HK-2 (cell line): ENCODE measurements at regions not wholly inside any gene's neighbourhood (a gene's known extent, or its start where the extent isn't known, plus 50 kb on each side); places are given as distances from the start of the nearest gene placed in this dataset.

Source experiments
- DNase-seq: peaks from one replicate; pipeline ENCODE4 v3.0.0-alpha.2; 2018; ENCODE audit not compliant: unreplicated experiment

- no peak for DNase-seq
Measured at GRCh38 chr1:55334797-55335196, 119.6 kb upstream of the USP24 start.

- DNase-seq: no peak
Measured at GRCh38 chr1:55334160-55334559, 119.0 kb upstream of the USP24 start.

- DNase-seq: no peak
Measured at GRCh38 chr1:55333461-55333860, 118.3 kb upstream of the USP24 start.

GRCh38 chr1:55331351-55331750, 116.2 kb upstream of the USP24 start:
- DNase-seq: no peak

GRCh38 chr1:55329808-55330432, 114.8 kb upstream of the USP24 start:
- DNase-seq: no peak

GRCh38 chr1:55329091-55329490, 113.9 kb upstream of the USP24 start:
- DNase-seq: no peak

GRCh38 chr1:55326496-55327243, 111.5 kb upstream of the USP24 start:
- DNase-seq: no peak

- no peak for DNase-seq
Measured at GRCh38 chr1:55323760-55324159, 108.6 kb upstream of the USP24 start.

GRCh38 chr1:55322842-55323241, 107.7 kb upstream of the USP24 start:
- DNase-seq: no peak

- no peak for DNase-seq
Measured at GRCh38 chr1:55321942-55322341, 106.8 kb upstream of the USP24 start.

GRCh38 chr1:55320891-55321290, 105.7 kb upstream of the USP24 start:
- DNase-seq: no peak

GRCh38 chr1:55318116-55318817, 103.1 kb upstream of the USP24 start:
- DNase-seq: no peak

GRCh38 chr1:55317673-55318072, 102.5 kb upstream of the USP24 start:
- no peak for DNase-seq

GRCh38 chr1:55316947-55317662, 101.9 kb upstream of the USP24 start:
- no peak for DNase-seq

- DNase-seq: no peak
Measured at GRCh38 chr1:55316502-55316901, 101.3 kb upstream of the USP24 start.

GRCh38 chr1:55315552-55315951, 100.4 kb upstream of the USP24 start:
- DNase-seq: no peak

GRCh38 chr1:55314740-55315139, 99.6 kb upstream of the USP24 start:
- DNase-seq: no peak

GRCh38 chr1:55313903-55314302, 98.7 kb upstream of the USP24 start:
- no peak for DNase-seq

- DNase-seq: no peak
Measured at GRCh38 chr1:55311979-55312378, 96.8 kb upstream of the USP24 start.

- DNase-seq: peak; percentile 18
Measured at GRCh38 chr1:55311057-55311641, 96.0 kb upstream of the USP24 start.

GRCh38 chr1:55310505-55310971, 95.4 kb upstream of the USP24 start:
- DNase-seq: peak; percentile 73
